Keratinocyte (primary cell): ENCODE measurements at regions not wholly inside any gene's neighbourhood (a gene's known extent, or its start where the extent isn't known, plus 50 kb on each side); places are given as distances from the start of the nearest gene placed in this dataset.
"Not testable (repeated sequence)": the region's sequence is repeated elsewhere in the genome, so short reads cannot be mapped to it uniquely, and the experiment has no call there.

Experiments used
- DNase-seq: peaks from one replicate; pipeline ENCODE4 v3.0.0-alpha.2; 2011; ENCODE audit warnings: low read depth, missing footprints, low spot score
- FAIRE-seq: peaks from 2 replicates; lab custom pipeline; 2011; peaks lifted over from hg19 to GRCh38; lab: Jason Lieb, UNC
- H2AFZ ChIP-seq: 2 replicates; pipeline ENCODE4 v1.6.0; 2012; ENCODE audit warnings: low read length, control low read depth, inconsistent platforms; ENCODE audit not compliant: control insufficient read depth
- H3K27ac ChIP-seq: 2 replicates; pipeline ENCODE4 v1.5.1; 2011; ENCODE audit warnings: low read length; ENCODE audit not compliant: control insufficient read depth, insufficient read depth
- H3K27me3 ChIP-seq: 3 replicates; pipeline ENCODE4 v1.6.0; 2011; ENCODE audit warnings: low read length; ENCODE audit not compliant: control insufficient read depth, insufficient read depth; ENCODE audit errors: extremely low read depth
- H3K36me3 ChIP-seq, 2 experiments: 2 replicates in 1 of 2; 3 replicates in 1 of 2; pipeline ENCODE4 v1.5.1; 2011; ENCODE audit warnings: low read length in 2 of 2, mild to moderate bottlenecking in 1 of 2; ENCODE audit not compliant: control insufficient read depth in 2 of 2, insufficient read depth in 2 of 2; ENCODE audit errors: extremely low read depth in 1 of 2
- H3K4me1 ChIP-seq: 3 replicates; pipeline ENCODE4 v1.5.1; 2011; ENCODE audit warnings: low read length; ENCODE audit not compliant: control insufficient read depth, insufficient read depth; ENCODE audit errors: extremely low read depth
- H3K4me2 ChIP-seq: 3 replicates; pipeline ENCODE4 v1.6.0; 2011; ENCODE audit warnings: low read depth, low read length; ENCODE audit not compliant: control insufficient read depth, insufficient read depth; ENCODE audit errors: extremely low read depth
- H3K4me3 ChIP-seq, 3 experiments: fragments of 200-600 bp in 1 of 3; sonication (generic) in 1 of 3; 2 replicates in 2 of 3; 3 replicates in 1 of 3; pipeline ENCODE4 v1.5.1; 2011 to 2016; ENCODE audit warnings: low read length in 3 of 3, mild to moderate bottlenecking in 3 of 3, control low read depth in 2 of 3, inconsistent platforms in 1 of 3, low read depth in 1 of 3, mixed read lengths in 1 of 3, mixed run types in 1 of 3, moderate library complexity in 1 of 3; ENCODE audit not compliant: control insufficient read depth in 2 of 3, insufficient read depth in 2 of 3; ENCODE audit errors: extremely low read depth in 1 of 3
- H3K79me2 ChIP-seq: 2 replicates; pipeline ENCODE4 v1.6.0; 2012; ENCODE audit warnings: low read length; ENCODE audit not compliant: control insufficient read depth, insufficient read depth
- H3K9ac ChIP-seq: 3 replicates; pipeline ENCODE4 v1.6.0; 2011; ENCODE audit warnings: low read length; ENCODE audit not compliant: control insufficient read depth, insufficient read depth; ENCODE audit errors: extremely low read depth
- H3K9me1 ChIP-seq: 3 replicates; pipeline ENCODE4 v1.6.0; 2011; ENCODE audit warnings: low read length; ENCODE audit not compliant: control insufficient read depth, insufficient read depth; ENCODE audit errors: extremely low read depth
- H3K9me3 ChIP-seq: 2 replicates; pipeline ENCODE4 v1.5.1; 2012; ENCODE audit warnings: low read depth, low read length; ENCODE audit not compliant: control insufficient read depth
- H4K20me1 ChIP-seq: 3 replicates; pipeline ENCODE4 v1.6.0; 2011; ENCODE audit warnings: low read length; ENCODE audit not compliant: control insufficient read depth, insufficient read depth; ENCODE audit errors: extremely low read depth
- CTCF ChIP-seq, 3 experiments: IDR thresholded peaks in 1 of 3; conservative IDR thresholded peaks in 1 of 3; optimal IDR thresholded peaks in 1 of 3; 2 replicates in 2 of 3; 3 replicates in 1 of 3; pipeline versions ENCODE3 to v1.5.1; 2011; ENCODE audit warnings: low read length in 3 of 3, mild to moderate bottlenecking in 3 of 3, moderate library complexity in 2 of 3, control low read depth in 1 of 3, inconsistent platforms in 1 of 3; ENCODE audit not compliant: insufficient read depth in 2 of 3; ENCODE audit errors: extremely low read depth in 1 of 3
- EZH2 ChIP-seq: IDR thresholded peaks from one replicate; pipeline ENCODE4 v1.6.1; 2012; ENCODE audit warnings: inconsistent platforms, mild to moderate bottlenecking, low read length, moderate library complexity
- dilution Hi-C: fragments of 300-500 bp; cut with MboI; formaldehyde crosslinking; loops from one replicate; pipeline ENCODE4 v1.7.0; 2020; ENCODE audit warnings: low sequenced_read_pairs; ENCODE audit not compliant: extremely low pct_ligation_motif_present

- TF ChIP-seq EZH2 = no peak
- no peak for TF ChIP-seq CTCF (optimal IDR thresholded peaks at IDR 0.05 in 1 of 3, IDR thresholded peaks at IDR 0.05 in 1 of 3, conservative IDR thresholded peaks at IDR 0.05 in 1 of 3; ENCODE audit: extremely low read depth in 1 of 3, insufficient read depth in 2 of 3, low read length in 3 of 3)
- Histone ChIP-seq H3K4me1 (no peaks in the 10 kb centered on the region), H3K9me3 (no peaks in the 10 kb centered on the region), H3K9me1 (no peaks in the 10 kb centered on the region), H3K4me2 (no peak overlapping the region), H3K9ac (no peak overlapping the region), H3K79me2 (no peaks in the 10 kb centered on the region), H3K4me3 (no peak overlapping the region), H3K27me3 (no peaks in the 10 kb centered on the region), H4K20me1 (no peaks in the 10 kb centered on the region), H2AFZ (no peak overlapping the region), H3K36me3 (no peaks in the 10 kb centered on the region), H3K27ac (no peak overlapping the region)
- dilution Hi-C loops = no loop called here
- DNase-seq = no peak
- FAIRE-seq = no peak
These were observed 98.7 kb upstream of the CCBE1 start for GRCh38 chr18:59795882-59796281.

GRCh38 chr18:59792353-59792752 lies 95.1 kb upstream of the CCBE1 start:
- Histone ChIP-seq H3K9me3 (no peaks in the 10 kb centered on the region), H3K4me2 (no peak overlapping the region), H3K27me3 (no peaks in the 10 kb centered on the region), H2AFZ (no peak overlapping the region), H3K27ac (no peak overlapping the region), H3K79me2 (no peaks in the 10 kb centered on the region), H4K20me1 (no peaks in the 10 kb centered on the region), H3K36me3 (no peaks in the 10 kb centered on the region), H3K9ac (no peak overlapping the region), H3K9me1 (no peaks in the 10 kb centered on the region), H3K4me3 (no peak overlapping the region), H3K4me1 (peaks cover 13% of the 10 kb centered on the region)
- TF ChIP-seq EZH2 = no peak
- no peak for TF ChIP-seq CTCF (optimal IDR thresholded peaks at IDR 0.05 in 1 of 3, IDR thresholded peaks at IDR 0.05 in 1 of 3, conservative IDR thresholded peaks at IDR 0.05 in 1 of 3; ENCODE audit: extremely low read depth in 1 of 3, insufficient read depth in 2 of 3, low read length in 3 of 3)
- DNase-seq (no peak), FAIRE-seq (no peak)
- dilution Hi-C loops = no loop called here

GRCh38 chr18:59790346-59790936 lies 93.2 kb upstream of the CCBE1 start:
- dilution Hi-C loops, H3K9ac ChIP-seq, H3K4me2 ChIP-seq, H3K27me3 ChIP-seq, H3K4me3 ChIP-seq, H3K79me2 ChIP-seq, H3K36me3 ChIP-seq, H3K9me1 ChIP-seq, DNase-seq, H3K9me3 ChIP-seq, H2AFZ ChIP-seq, H4K20me1 ChIP-seq, H3K27ac ChIP-seq, FAIRE-seq: not testable (repeated sequence)
- peaks cover 19% of the 10 kb centered on the region for H3K4me1 ChIP-seq
